HG03066 (cell line): ENCODE measurements at regions not wholly inside any gene's neighbourhood (a gene's known extent, or its start where the extent isn't known, plus 50 kb on each side); places are given as distances from the start of the nearest gene placed in this dataset.

Source experiments
- ATAC-seq: cut with Tn5 transposase; IDR thresholded peaks from one replicate; pipeline ENCODE4 v1.9.1; 2021; ENCODE audit warnings: low read depth; ENCODE audit not compliant: unreplicated experiment

GRCh38 chr12:19707948-19708409 lies 268.7 kb downstream of the AEBP2 start:
- ATAC-seq = no peak

- no peak for ATAC-seq
Observed at GRCh38 chr12:19709889-19710288, 270.6 kb downstream of the AEBP2 start.

- no peak for ATAC-seq
Observed at GRCh38 chr12:19710811-19711793, 271.8 kb downstream of the AEBP2 start.

- no peak for ATAC-seq
Observed at GRCh38 chr12:19712041-19712440, 272.7 kb downstream of the AEBP2 start.

- ATAC-seq = no peak
Observed at GRCh38 chr12:19718401-19718800, 279.1 kb downstream of the AEBP2 start.

GRCh38 chr12:19719672-19720071 lies 280.4 kb downstream of the AEBP2 start:
- no peak for ATAC-seq

GRCh38 chr12:19726122-19726521 lies 286.8 kb downstream of the AEBP2 start:
- no peak for ATAC-seq

- no peak for ATAC-seq
Observed at GRCh38 chr12:19726592-19726991, 287.3 kb downstream of the AEBP2 start.

GRCh38 chr12:19737019-19737418 lies 297.7 kb downstream of the AEBP2 start:
- ATAC-seq = no peak

GRCh38 chr12:19739195-19739776 lies 300.0 kb downstream of the AEBP2 start:
- no peak for ATAC-seq

- ATAC-seq = no peak
Observed at GRCh38 chr12:19740472-19741131, 301.3 kb downstream of the AEBP2 start.

GRCh38 chr12:19741132-19741489 lies 301.8 kb downstream of the AEBP2 start:
- no peak for ATAC-seq

- no peak for ATAC-seq
Observed at GRCh38 chr12:19744705-19745218, 305.5 kb downstream of the AEBP2 start.

GRCh38 chr12:19746471-19746870 lies 307.2 kb downstream of the AEBP2 start:
- no peak for ATAC-seq

- no peak for ATAC-seq
Observed at GRCh38 chr12:19749906-19750574, 310.7 kb downstream of the AEBP2 start.

GRCh38 chr12:19751078-19751477 lies 311.8 kb downstream of the AEBP2 start:
- ATAC-seq = no peak

- no peak for ATAC-seq
Observed at GRCh38 chr12:19752712-19753111, 313.4 kb downstream of the AEBP2 start.

GRCh38 chr12:19755136-19755535 lies 315.8 kb downstream of the AEBP2 start:
- no peak for ATAC-seq

GRCh38 chr12:19757317-19757877 lies 318.1 kb downstream of the AEBP2 start:
- no peak for ATAC-seq

- ATAC-seq = no peak
Observed at GRCh38 chr12:19759227-19759626, 319.9 kb downstream of the AEBP2 start.
